Neural cell (in vitro differentiated cells): ENCODE measurements at regions not wholly inside any gene's neighbourhood (a gene's known extent, or its start where the extent isn't known, plus 50 kb on each side); places are given as distances from the start of the nearest gene placed in this dataset.

Source experiments
- H2AFZ ChIP-seq: fragments of 200-600, 300-800 bp; sonication (generic), shearing (Covaris generic); 2 replicates; pipeline ENCODE4 v1.6.0; 2014; ENCODE audit warnings: low read depth, mild to moderate bottlenecking, antibody characterized with exemption, low read length, moderate library complexity
- H3F3A ChIP-seq: fragments of 200-600 bp; shearing (Covaris generic); 2 replicates; pipeline ENCODE4 v1.6.1; 2016; ENCODE audit warnings: mild to moderate bottlenecking, moderate library complexity, mixed read lengths, antibody characterized with exemption, low read length; ENCODE audit not compliant: insufficient read depth, poor library complexity, severe bottlenecking
- H3K27ac ChIP-seq: fragments of 200-600, 300-800 bp; sonication (generic), shearing (Covaris generic); 2 replicates; pipeline ENCODE4 v1.5.1; 2014; ENCODE audit warnings: mild to moderate bottlenecking, low read length, moderate library complexity
- H3K27me3 ChIP-seq: fragments of 300-800, 200-600 bp; sonication (generic), shearing (Covaris generic); 2 replicates; pipeline ENCODE4 v1.6.0; 2014; ENCODE audit warnings: mild to moderate bottlenecking, low read depth, low read length, moderate library complexity; ENCODE audit not compliant: insufficient read depth
- H3K36me3 ChIP-seq: fragments of 300-800, 200-600 bp; sonication (generic), shearing (Covaris generic); 2 replicates; pipeline ENCODE4 v1.5.1; 2014; ENCODE audit warnings: mild to moderate bottlenecking, antibody characterized with exemption, low read length, moderate library complexity; ENCODE audit not compliant: insufficient read depth
- H3K4me2 ChIP-seq: fragments of 300-800, 200-600 bp; sonication (generic), shearing (Covaris generic); 2 replicates; pipeline ENCODE4 v1.6.0; 2014; ENCODE audit warnings: mild to moderate bottlenecking, low read length
- H3K4me3 ChIP-seq: fragments of 300-800, 200-600 bp; sonication (generic), shearing (Covaris generic); 2 replicates; pipeline ENCODE4 v1.5.1; 2014; ENCODE audit warnings: mild to moderate bottlenecking, low read length, moderate library complexity
- H3K79me2 ChIP-seq: fragments of 200-600 bp; shearing (Covaris generic); replicated peaks from 2 replicates; pipeline ENCODE4 v1.6.0; 2014; ENCODE audit warnings: mild to moderate bottlenecking, low read length, moderate library complexity; ENCODE audit not compliant: insufficient read depth
- H3K9ac ChIP-seq: fragments of 300-800, 200-600 bp; sonication (generic), shearing (Covaris generic); 2 replicates; pipeline ENCODE4 v1.6.1; 2016; ENCODE audit warnings: mild to moderate bottlenecking, low read length, mixed read lengths
- H3K9me2 ChIP-seq: fragments of 200-600 bp; shearing (Covaris generic); 2 replicates; pipeline ENCODE4 v1.6.1; 2016; ENCODE audit warnings: mild to moderate bottlenecking, low read length, mixed read lengths; ENCODE audit not compliant: insufficient read depth
- H3K9me3 ChIP-seq: fragments of 200-600, 300-800 bp; sonication (generic), shearing (Covaris generic); 2 replicates; pipeline ENCODE4 v1.6.1; 2016; ENCODE audit warnings: mild to moderate bottlenecking, mixed run types, low read length, moderate library complexity, mixed read lengths
- H4K20me1 ChIP-seq: fragments of 200-600 bp; shearing (Covaris generic); 2 replicates; pipeline ENCODE4 v1.6.1; 2016; ENCODE audit warnings: mild to moderate bottlenecking, mixed run types; ENCODE audit not compliant: insufficient read depth
- EP300 ChIP-seq: fragments of 450-650 bp; conservative IDR thresholded peaks from 2 replicates; pipeline ENCODE4 v1.6.1; 2014; ENCODE audit warnings: antibody characterized with exemption, mild to moderate bottlenecking, moderate library complexity; ENCODE audit not compliant: poor library complexity, severe bottlenecking
- EZH2 ChIP-seq: fragments of 200-600, 300-800 bp; shearing (Covaris generic), sonication (generic); IDR thresholded peaks from 2 replicates; pipeline ENCODE4 v1.6.1; 2014; ENCODE audit warnings: antibody characterized with exemption, low read length, borderline replicate concordance, mild to moderate bottlenecking; ENCODE audit not compliant: insufficient read depth, poor library complexity, severe bottlenecking
- MXI1 ChIP-seq: fragments of 450-650 bp; conservative IDR thresholded peaks from 2 replicates; pipeline ENCODE4 v1.6.1; 2014; ENCODE audit warnings: antibody characterized with exemption, mild to moderate bottlenecking; ENCODE audit not compliant: poor library complexity, severe bottlenecking
- POLR2AphosphoS5 ChIP-seq: IDR thresholded peaks from 2 replicates; pipeline ENCODE4 v1.6.1; 2012
- RAD21 ChIP-seq: fragments of 450-650 bp; conservative IDR thresholded peaks from 2 replicates; pipeline ENCODE4 v1.6.1; 2014; ENCODE audit warnings: antibody characterized with exemption, mild to moderate bottlenecking, moderate library complexity
- REST ChIP-seq: IDR thresholded peaks from 2 replicates; pipeline ENCODE4 v1.6.1; 2012; ENCODE audit warnings: borderline replicate concordance
- SMC3 ChIP-seq: fragments of 450-650 bp; conservative IDR thresholded peaks from 2 replicates; pipeline ENCODE4 v1.6.1; 2014; ENCODE audit warnings: antibody characterized with exemption, mild to moderate bottlenecking, moderate library complexity; ENCODE audit not compliant: poor library complexity
- TAF1 ChIP-seq: IDR thresholded peaks from 2 replicates; pipeline ENCODE4 v1.6.1; 2012; ENCODE audit warnings: low read depth
- TF ChIP-seq, protein P1 (sequence below): fragments of 450-650 bp; IDR thresholded peaks from 2 replicates; pipeline ENCODE4 v1.5.1; 2014; ENCODE audit warnings: antibody characterized with exemption, mild to moderate bottlenecking, moderate library complexity; ENCODE audit not compliant: poor library complexity, severe bottlenecking

GRCh38 chr9:79213417-79214125, 358.2 kb upstream of the TLE4 start:
- H3K27ac ChIP-seq: no peak overlapping the region
- H3F3A ChIP-seq: no peaks in the 10 kb centered on the region
- H3K27me3 ChIP-seq: no peaks in the 10 kb centered on the region
- no peaks in the 10 kb centered on the region for H3K79me2 ChIP-seq
- H4K20me1 ChIP-seq: no peaks in the 10 kb centered on the region
- no peaks in the 10 kb centered on the region for H3K9me3 ChIP-seq
- H3K4me3 ChIP-seq: no peak overlapping the region
- H3K4me2 ChIP-seq: no peak overlapping the region
- H3K9ac ChIP-seq: no peak overlapping the region
- H3K36me3 ChIP-seq: no peaks in the 10 kb centered on the region
- TF ChIP-seq RAD21: no peak
- no peak for TF ChIP-seq POLR2AphosphoS5
- TF ChIP-seq MXI1: no peak
- no peak for TF ChIP-seq REST
- no peak for TF ChIP-seq EZH2
- no peak for TF ChIP-seq EP300
- H2AFZ ChIP-seq: no peak overlapping the region
- H3K9me2 ChIP-seq: no peaks in the 10 kb centered on the region

GRCh38 chr9:79215821-79216220, 355.9 kb upstream of the TLE4 start:
- H3K9me2 ChIP-seq: no peaks in the 10 kb centered on the region
- no peaks in the 10 kb centered on the region for H3K27me3 ChIP-seq
- no peaks in the 10 kb centered on the region for H3K79me2 ChIP-seq
- H2AFZ ChIP-seq: no peak overlapping the region
- no peaks in the 10 kb centered on the region for H3K9me3 ChIP-seq
- no peaks in the 10 kb centered on the region for H3F3A ChIP-seq
- H3K36me3 ChIP-seq: no peaks in the 10 kb centered on the region
- no peaks in the 10 kb centered on the region for H4K20me1 ChIP-seq
- no peak overlapping the region for H3K4me3 ChIP-seq
- H3K27ac ChIP-seq: no peak overlapping the region
- H3K9ac ChIP-seq: no peak overlapping the region
- H3K4me2 ChIP-seq: no peak overlapping the region
- TF ChIP-seq RAD21 (no peak), SMC3 (no peak), POLR2AphosphoS5 (no peak), EZH2 (no peak), TAF1 (no peak), MXI1 (no peak), REST (no peak), EP300 (no peak)
- TF ChIP-seq, protein P1, sequence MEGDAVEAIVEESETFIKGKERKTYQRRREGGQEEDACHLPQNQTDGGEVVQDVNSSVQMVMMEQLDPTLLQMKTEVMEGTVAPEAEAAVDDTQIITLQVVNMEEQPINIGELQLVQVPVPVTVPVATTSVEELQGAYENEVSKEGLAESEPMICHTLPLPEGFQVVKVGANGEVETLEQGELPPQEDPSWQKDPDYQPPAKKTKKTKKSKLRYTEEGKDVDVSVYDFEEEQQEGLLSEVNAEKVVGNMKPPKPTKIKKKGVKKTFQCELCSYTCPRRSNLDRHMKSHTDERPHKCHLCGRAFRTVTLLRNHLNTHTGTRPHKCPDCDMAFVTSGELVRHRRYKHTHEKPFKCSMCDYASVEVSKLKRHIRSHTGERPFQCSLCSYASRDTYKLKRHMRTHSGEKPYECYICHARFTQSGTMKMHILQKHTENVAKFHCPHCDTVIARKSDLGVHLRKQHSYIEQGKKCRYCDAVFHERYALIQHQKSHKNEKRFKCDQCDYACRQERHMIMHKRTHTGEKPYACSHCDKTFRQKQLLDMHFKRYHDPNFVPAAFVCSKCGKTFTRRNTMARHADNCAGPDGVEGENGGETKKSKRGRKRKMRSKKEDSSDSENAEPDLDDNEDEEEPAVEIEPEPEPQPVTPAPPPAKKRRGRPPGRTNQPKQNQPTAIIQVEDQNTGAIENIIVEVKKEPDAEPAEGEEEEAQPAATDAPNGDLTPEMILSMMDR: no peak
